Germinal center (tissue), 1 donor: ENCODE measurements at regions not wholly inside any gene's neighbourhood (a gene's known extent, or its start where the extent isn't known, plus 50 kb on each side); places are given as distances from the start of the nearest gene placed in this dataset.
"Not testable (repeated sequence)": the region's sequence is repeated elsewhere in the genome, so short reads cannot be mapped to it uniquely, and the experiment has no call there.

Experiments used
- DNase-seq: peaks from one replicate; pipeline ENCODE4 v3.0.0; 2012; ENCODE audit warnings: mixed read lengths, low spot score

DNA sequence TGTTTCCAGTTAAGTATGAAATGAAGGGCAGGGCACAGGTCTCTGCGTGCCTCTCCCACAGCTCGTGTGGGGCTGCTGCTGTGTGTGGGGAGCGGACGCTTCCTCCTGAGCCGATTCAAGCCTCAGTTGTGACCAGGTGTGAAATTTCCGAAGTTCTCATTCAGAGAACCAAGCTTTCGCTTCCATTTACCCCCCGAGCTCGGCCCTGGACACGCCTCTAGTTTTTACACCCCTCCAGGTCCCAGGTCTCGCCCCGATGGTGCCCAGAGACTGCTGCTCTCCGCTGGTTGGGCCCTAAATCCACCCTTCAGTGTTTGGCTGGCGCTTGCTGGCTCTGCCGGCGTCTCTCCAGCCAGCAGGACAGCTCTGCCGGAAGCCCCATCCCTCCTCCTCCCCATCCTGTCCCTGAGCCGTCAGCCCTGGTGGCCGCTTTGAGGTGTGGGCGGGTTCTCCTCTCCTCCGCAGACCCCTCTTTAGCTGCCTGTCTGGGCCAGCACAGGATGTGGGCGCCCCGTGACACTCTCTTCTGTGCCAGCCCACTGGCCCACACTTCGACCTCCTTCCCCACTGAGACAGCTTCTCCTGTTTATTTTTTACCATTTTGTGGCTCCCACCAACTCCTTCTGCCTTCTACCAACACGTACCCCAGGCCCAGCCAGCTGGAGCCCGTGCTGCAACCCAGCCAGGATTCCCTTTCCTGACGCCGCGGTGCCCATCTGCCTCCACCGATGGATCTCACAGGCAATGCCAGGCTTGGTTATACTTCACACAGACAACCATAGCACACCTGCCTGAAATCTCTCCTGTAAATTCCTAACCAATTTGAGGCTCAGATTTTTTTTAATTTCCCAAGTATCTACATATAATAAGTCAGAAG lies 142.8 kb downstream of the DLL1 start:
- no peak for DNase-seq

GRCh38 chr6:170147056-170147787 lies 143.7 kb downstream of the DLL1 start:
- no peak for DNase-seq

- no peak for DNase-seq
Observed at GRCh38 chr6:170146640-170147039, 144.2 kb downstream of the DLL1 start.

DNA sequence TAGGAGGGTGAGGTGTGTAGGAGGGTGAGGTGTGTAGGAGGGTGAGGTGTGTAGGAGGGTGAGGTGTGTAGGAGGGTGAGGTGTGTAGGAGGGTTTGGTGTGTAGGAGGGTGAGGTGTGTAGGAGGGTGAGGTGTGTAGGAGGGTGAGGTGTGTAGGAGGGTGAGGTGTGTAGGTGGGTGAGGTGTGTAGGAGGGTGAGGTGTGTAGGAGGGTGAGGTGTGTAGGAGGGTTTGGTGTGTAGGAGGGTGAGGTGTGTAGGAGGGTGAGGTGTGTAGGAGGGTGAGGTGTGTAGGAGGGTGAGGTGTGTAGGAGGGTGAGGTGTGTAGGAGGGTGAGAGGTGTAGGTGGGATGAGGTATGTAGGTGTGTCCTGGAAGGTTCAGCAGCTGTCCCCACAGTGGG lies 144.7 kb downstream of the DLL1 start:
- not testable (repeated sequence) for DNase-seq

GRCh38 chr6:170145716-170146115 lies 145.2 kb downstream of the DLL1 start:
- DNase-seq = not testable (repeated sequence)

DNA sequence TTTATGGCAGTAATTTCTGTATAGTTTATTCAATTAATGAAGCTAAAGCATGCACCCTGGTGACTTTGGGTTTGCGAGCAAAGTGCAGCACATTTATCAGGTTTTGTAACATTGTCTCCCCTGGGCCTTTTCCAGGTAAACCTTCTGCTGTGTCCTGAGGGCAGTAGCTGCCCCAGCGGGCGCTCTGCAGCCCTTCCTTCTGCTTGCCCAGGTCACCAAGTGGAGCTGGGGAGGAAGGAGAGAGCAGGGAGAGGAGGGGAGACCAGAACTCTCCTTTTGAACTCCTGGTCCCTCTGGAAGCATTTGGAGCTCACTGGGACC lies 145.6 kb downstream of the DLL1 start:
- no peak for DNase-seq

DNA sequence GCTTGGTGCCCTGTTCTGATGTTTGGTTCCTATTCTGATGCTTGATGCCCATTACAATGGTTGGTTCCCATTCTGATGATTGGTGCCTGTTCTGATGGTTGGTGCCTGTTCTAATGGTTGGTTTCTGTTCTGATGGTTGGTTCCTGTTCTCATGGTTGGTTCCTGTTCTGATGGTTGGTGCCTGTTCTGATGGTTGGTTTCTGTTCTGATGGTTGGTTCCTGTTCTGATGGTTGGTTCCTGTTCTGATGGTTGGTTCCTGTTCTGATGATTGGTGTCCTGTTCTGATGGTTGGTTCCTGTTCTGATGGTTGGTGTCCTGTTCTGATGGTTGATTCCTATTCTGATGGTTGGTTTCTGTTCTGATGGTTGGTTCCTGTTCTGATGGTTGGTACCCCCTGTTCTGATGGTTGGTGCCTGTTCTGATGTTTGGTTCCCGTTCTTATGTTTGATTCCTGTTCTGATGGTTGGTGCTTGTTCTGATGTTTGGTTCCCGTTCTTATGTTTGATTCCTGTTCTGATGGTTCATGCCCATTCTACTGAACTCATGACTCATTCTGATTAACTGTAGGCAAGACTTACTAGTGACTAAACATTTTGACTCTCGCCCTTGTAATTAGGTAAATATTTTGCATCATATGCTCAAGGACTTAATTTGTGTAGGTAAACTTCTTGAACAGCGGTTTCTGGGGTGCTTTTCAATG lies 146.2 kb downstream of the DLL1 start:
- no peak for DNase-seq

- no peak for DNase-seq
Observed at GRCh38 chr6:170143401-170144150, 147.3 kb downstream of the DLL1 start.

GRCh38 chr6:170142559-170142958 lies 148.3 kb downstream of the DLL1 start:
- DNase-seq = no peak

GRCh38 chr6:170141061-170141460 lies 149.8 kb downstream of the DLL1 start:
- DNase-seq = not testable (repeated sequence)

- DNase-seq = no peak
Observed at GRCh38 chr6:170140129-170140528, 150.7 kb downstream of the DLL1 start.

GRCh38 chr6:170139531-170139930 lies 151.3 kb downstream of the DLL1 start:
- no peak for DNase-seq

GRCh38 chr6:170139046-170139445 lies 151.8 kb downstream of the DLL1 start:
- DNase-seq = not testable (repeated sequence)

DNA sequence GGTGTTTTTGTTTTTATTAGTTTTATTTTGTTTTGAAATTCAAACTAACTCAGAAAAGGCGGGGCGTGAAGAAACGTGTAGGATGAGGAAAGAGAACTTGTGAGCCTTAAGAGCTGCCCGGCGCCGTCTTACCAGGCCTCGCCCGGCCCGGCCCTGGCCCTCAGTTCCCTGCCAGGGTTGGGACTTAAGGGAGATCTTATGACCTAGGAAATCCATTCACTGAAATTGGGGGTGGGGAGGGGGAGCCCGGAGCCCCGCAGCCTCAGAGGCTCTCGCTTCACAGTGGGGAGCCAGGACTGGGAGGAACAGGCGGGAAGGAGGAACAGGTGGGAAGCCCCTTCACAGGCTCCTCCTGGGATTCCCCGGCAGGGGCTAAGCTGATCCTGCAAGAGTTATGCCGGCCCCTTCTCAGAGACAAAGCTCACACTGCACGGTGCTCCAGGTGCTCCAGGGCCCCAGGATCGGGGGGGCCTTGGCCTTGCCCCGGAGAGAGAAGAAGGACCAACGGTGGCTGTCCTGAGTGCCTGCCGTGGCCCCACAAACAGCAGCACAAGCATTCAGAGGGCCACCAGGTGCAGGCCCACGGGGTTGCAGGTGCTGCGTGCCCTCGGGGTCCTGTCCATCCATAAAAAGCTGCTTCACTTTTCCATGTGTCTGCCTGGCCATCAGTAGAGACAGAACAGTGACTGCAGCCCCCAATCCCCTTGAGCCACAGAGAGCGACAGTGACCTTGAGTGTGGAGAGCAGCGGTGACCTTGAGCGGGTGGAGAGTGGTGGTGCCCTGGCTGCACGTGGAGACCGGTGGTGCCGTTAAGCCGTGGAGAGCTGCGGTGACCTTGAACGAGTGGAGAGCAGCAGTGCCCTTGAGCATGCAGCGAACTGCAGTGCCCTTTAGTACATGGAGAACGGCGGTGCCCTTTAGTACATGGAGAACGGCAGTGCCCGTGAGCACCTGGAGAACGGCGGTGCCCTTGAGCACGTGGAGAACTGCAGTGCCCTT lies 152.7 kb downstream of the DLL1 start:
- no peak for DNase-seq

DNA sequence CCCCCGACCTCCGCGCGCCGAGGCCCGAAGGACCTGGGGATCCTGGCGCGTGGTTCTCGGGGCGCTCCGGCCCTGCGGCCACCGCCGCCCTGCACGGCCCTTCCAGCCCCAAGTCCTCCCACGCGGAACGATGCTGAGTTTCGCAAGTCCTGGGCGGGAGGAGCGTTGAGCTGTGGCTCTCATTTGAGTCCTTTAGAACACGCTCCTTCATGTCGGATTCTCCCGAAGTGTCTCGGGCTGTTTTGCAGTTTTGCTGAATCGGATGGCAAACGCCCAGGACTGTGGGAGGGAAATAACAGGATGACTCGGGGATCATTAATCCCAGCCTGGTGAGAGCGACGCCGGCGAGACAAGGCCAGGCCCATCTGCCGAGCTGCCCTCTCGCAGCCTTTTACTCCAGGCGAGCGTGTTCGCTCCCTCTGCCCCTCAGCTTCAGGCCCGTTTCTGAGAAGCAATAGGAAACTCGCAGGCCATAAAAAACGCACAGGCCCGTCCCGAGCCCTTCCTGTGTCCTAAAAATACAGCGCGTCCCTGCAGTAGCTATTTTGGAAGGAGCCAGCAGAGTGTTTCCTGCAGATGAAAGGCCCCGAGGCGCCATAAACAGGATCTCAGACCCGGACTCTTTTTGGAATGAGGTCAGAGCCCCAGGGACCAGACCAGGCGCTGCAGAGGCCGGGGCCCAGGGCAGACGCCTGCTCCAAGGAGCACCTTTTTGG lies 153.5 kb downstream of the DLL1 start:
- no peak for DNase-seq

- no peak for DNase-seq
Observed at GRCh38 chr6:170136541-170137175, 154.2 kb downstream of the DLL1 start.

- no peak for DNase-seq
Observed at GRCh38 chr6:170135821-170136471, 154.9 kb downstream of the DLL1 start.

- no peak for DNase-seq
Observed at GRCh38 chr6:170135461-170135820, 155.4 kb downstream of the DLL1 start.
